ENCODE measurements at regions not wholly inside any gene's neighbourhood (a gene's known extent, or its start where the extent isn't known, plus 50 kb on each side); places are given as distances from the start of the nearest gene placed in this dataset.
"Not testable (repeated sequence)": the region's sequence is repeated elsewhere in the genome, so short reads cannot be mapped to it uniquely, and the experiment has no call there.

DNA sequence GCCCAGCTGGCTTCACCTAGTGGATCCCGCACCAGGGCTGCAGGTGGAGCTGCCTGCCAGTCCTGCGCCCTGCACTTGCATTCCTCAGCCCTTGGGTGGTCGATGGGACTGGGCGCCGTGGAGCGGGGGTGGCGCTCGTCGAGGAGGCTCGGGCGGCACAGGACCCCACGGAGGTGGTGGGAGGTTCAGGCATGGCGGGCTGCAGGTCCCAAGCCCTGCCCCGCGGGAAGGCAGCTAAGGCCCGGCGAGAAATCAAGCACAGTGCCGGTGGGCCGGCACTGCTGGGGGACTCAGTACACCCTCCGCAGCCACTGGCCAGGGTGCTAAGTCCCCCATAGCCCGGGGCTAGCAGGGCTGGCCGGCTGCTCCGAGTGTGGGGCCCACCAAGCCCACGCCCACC, 167.2 kb upstream of the NDUFV2 start:
- H4K8ac ChIP-seq (ENCODE audit: extremely low read depth, insufficient read depth, low read length); H3K27ac ChIP-seq (ENCODE audit: low read depth, low read length); H2BK120ac ChIP-seq (replicated peaks; ENCODE audit: low read depth, low read length); H3K27me3 ChIP-seq (replicated peaks in 1 of 4; ENCODE audit: control insufficient read depth in 3 of 4, extremely low read depth in 1 of 4, insufficient read depth in 3 of 4, low read length in 3 of 4); H2AK5ac ChIP-seq (ENCODE audit: low read depth, low read length); H3K79me1 ChIP-seq (ENCODE audit: low read depth, low read length); H3K56ac ChIP-seq (replicated peaks; ENCODE audit: insufficient read length, low read depth, low read length); H2BK20ac ChIP-seq (ENCODE audit: low read length); H3K18ac ChIP-seq (ENCODE audit: extremely low read depth, low read length); H3K79me2 ChIP-seq (ENCODE audit: control insufficient read depth in 1 of 2, insufficient read depth in 2 of 2, low read length in 2 of 2); H3K9me3 ChIP-seq (ENCODE audit: insufficient read depth in 2 of 2, low read depth in 1 of 2, low read length in 1 of 2); H3K4me2 ChIP-seq (ENCODE audit: insufficient read depth in 1 of 2, low read depth in 2 of 2, low read length in 2 of 2); H2BK5ac ChIP-seq (ENCODE audit: low read depth, low read length); H3K23me2 ChIP-seq (ENCODE audit: low read depth, low read length); H4K20me1 ChIP-seq (replicated peaks in 1 of 2; ENCODE audit: control insufficient read depth in 1 of 2, insufficient read depth in 2 of 2, low read length in 2 of 2); H4K91ac ChIP-seq (replicated peaks; ENCODE audit: insufficient read length, low read length); H2AFZ ChIP-seq (ENCODE audit: low read length); H3K23ac ChIP-seq (ENCODE audit: insufficient read length); H2BK12ac ChIP-seq (ENCODE audit: low read depth, low read length); FAIRE-seq; POLR2A ChIA-PET (ENCODE audit: partially characterized antibody); H2BK15ac ChIP-seq (ENCODE audit: low read length); H3K4me3 ChIP-seq (ENCODE audit: extremely low read depth in 1 of 4, insufficient read depth in 2 of 4, low read depth in 3 of 4, low read length in 4 of 4); H3K36me3 ChIP-seq (ENCODE audit: control insufficient read depth in 2 of 4, insufficient read depth in 4 of 4, low read length in 3 of 4); H3K14ac ChIP-seq (ENCODE audit: insufficient read length); H3K9ac ChIP-seq (replicated peaks in 1 of 4; ENCODE audit: extremely low read depth in 1 of 4, low read depth in 3 of 4, low read length in 3 of 4); H3K4ac ChIP-seq (replicated peaks; ENCODE audit: insufficient read length, low read depth, low read length); H4K5ac ChIP-seq (ENCODE audit: insufficient read length, low read depth, low read length); DNase-seq (ENCODE audit: low read depth in 1 of 2, low spot score in 2 of 2): not testable (repeated sequence)
- CTCF ChIA-PET (ENCODE audit: partially characterized antibody), result interaction anchor here (0.6 to 1.0 kb wide), 2 partner anchors 39 to 53 kb away, joined by 3 read pairs; no protein-coding TSS in a partner anchor
- H3K4me1 ChIP-seq (replicated peaks in 1 of 4; ENCODE audit: control insufficient read depth in 3 of 4, insufficient read depth in 4 of 4, low read length in 3 of 4), result peaks cover 4 to 18% (median 14%) of the 10 kb centered on the region in 4 experiments; a peak in 6 of 7 replicates
- WGBS, 2 experiments (ENCODE audit: extremely low coverage in 1 of 2, insufficient coverage in 1 of 2, insufficient read length in 1 of 2, insufficient replicate concordance in 2 of 2, low coverage in 1 of 2, low lambda C conversion rate in 2 of 2, missing lambda C conversion rate in 1 of 2), result 100% methylated on average over 11 of the region's 24 CpGs; no CpG with 5 or more reads in 1 of the 2 experiments

Measured in H1 (cell line).